ENCODE measurements at regions not wholly inside any gene's neighbourhood (a gene's known extent, or its start where the extent isn't known, plus 50 kb on each side); places are given as distances from the start of the nearest gene placed in this dataset.

DNA sequence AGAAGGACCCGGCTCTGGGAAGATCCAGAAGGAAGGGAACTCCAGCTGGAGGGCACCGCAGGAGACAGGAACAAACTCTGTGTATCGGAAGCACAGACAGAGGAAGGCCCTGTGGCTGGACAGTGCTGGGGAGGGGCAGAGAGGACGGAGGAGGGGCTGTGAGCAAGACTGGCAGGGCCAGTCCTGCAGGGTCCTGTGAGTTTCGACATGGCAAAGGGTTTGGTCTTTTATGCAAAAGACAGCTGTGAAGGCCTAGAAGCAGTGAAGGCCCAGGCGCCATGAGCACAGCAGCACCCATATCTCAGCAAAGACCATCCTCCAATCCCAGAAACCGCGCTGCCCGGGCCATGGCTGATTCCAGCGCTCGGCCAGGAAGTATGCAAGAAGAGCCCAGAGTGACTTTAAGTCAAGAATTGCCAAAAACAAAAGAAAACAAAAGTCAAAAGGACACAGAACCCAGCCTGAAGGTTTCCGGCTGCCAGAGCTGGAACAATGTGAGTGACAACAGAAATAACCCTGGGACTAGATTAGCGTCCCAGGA, 126.5 kb downstream of the NCOR2 start:
- H3K4me3 ChIP-seq (ENCODE audit: low read length): no peak overlapping the region
- no peak for TF ChIP-seq ZNF274 (IDR thresholded peaks at IDR 0.05; ENCODE audit: low read depth, low read length)

GRCh38 chr12:124440031-124440626, 127.3 kb downstream of the NCOR2 start:
- no peak overlapping the region for H3K4me3 ChIP-seq (ENCODE audit: low read length)
- no peak for TF ChIP-seq ZNF274 (IDR thresholded peaks at IDR 0.05; ENCODE audit: low read depth, low read length)

DNA sequence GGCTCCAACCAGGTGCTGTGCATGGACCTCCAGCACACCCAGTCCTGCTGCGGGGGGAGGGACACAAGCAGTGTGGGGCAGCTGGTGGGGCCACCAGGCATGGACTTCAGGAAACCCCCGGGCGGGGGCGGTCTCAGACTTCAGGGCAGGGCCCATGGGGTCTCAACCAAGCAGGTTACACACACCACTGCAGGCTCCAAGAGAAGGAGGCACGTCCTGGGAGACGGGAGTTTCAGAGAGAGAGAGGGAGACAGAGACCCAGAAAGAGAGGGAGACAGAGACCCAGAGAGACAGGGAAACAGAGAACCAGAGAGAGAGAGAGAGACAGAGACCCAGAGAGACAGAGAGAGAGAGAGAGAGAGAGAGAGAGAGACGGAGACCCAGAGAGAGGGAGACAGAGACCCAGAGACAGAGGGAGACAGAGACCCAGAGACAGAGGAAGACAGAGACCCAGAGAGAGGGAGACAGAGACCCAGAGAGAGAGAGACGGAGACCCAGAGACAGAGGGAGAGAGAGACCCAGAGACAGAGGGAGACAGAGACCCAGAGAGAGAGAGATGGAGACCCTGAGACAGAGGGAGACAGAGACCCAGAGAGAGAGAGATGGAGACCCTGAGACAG, 128.9 kb downstream of the NCOR2 start:
- H3K4me3 ChIP-seq (ENCODE audit: low read length): no peak overlapping the region
- TF ChIP-seq ZNF274 (IDR thresholded peaks at IDR 0.05; ENCODE audit: low read depth, low read length): no peak

DNA sequence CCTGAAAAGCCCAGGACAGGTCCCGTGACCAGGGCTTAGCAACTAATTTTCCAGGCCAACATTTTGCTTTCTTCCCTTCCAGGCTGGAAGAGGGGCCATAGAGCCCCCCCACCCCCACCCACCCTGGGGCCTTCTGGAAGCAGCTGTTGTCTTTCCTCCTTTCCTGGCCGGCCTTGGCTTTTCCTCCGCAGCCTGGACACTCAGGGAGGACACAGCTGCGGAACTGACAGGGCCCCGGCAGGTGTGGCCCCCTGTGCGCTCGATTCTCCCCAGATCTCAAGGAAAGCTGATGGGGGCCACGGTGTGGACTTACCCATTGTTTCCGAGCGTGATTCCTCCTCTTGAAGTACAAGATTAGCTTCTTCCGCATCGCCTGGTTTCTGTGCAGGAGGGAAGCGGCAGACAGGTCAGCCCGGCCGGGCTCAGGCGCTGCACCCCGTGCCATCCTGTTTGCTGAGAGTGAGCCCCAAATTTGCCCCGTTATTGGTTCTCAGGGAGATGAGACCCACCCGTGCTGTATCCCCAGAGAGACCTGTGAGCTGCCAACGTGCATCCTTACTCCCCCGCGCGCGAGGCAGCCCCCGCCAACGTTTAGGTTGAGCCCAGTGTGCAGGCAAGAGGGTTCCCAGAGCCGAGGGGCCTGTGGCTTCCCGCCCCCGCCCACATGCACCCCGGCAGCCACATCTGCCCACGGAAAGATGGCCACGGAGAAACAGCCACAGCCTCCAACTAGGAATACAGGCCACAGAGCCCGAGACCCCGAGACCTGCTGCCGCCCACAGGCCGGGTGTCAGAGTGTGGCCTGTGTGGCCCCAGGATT, 129.6 kb downstream of the NCOR2 start:
- TF ChIP-seq ZNF274 (IDR thresholded peaks at IDR 0.05; ENCODE audit: low read depth, low read length): no peak
- H3K4me3 ChIP-seq (ENCODE audit: low read length): no peak overlapping the region

GRCh38 chr12:124437121-124437520, 130.3 kb downstream of the NCOR2 start:
- no peak overlapping the region for H3K4me3 ChIP-seq (ENCODE audit: low read length)

GRCh38 chr12:124436366-124436765, 131.0 kb downstream of the NCOR2 start:
- no peak for TF ChIP-seq ZNF274 (IDR thresholded peaks at IDR 0.05; ENCODE audit: low read depth, low read length)
- H3K4me3 ChIP-seq (ENCODE audit: low read length): no peak overlapping the region

More at GRCh38 chr12:124437121-124437520, 130.3 kb downstream of the NCOR2 start:
- TF ChIP-seq ZNF274 (IDR thresholded peaks at IDR 0.05; ENCODE audit: low read depth, low read length): no peak

- TF ChIP-seq ZNF274 (IDR thresholded peaks at IDR 0.05; ENCODE audit: low read depth, low read length): no peak
- no peak overlapping the region for H3K4me3 ChIP-seq (ENCODE audit: low read length)
Measured at GRCh38 chr12:124435806-124436345, 131.5 kb downstream of the NCOR2 start.

GRCh38 chr12:124434951-124435805, 132.2 kb downstream of the NCOR2 start:
- TF ChIP-seq ZNF274 (IDR thresholded peaks at IDR 0.05; ENCODE audit: low read depth, low read length): no peak
- H3K4me3 ChIP-seq (ENCODE audit: low read length): no peak overlapping the region

DNA sequence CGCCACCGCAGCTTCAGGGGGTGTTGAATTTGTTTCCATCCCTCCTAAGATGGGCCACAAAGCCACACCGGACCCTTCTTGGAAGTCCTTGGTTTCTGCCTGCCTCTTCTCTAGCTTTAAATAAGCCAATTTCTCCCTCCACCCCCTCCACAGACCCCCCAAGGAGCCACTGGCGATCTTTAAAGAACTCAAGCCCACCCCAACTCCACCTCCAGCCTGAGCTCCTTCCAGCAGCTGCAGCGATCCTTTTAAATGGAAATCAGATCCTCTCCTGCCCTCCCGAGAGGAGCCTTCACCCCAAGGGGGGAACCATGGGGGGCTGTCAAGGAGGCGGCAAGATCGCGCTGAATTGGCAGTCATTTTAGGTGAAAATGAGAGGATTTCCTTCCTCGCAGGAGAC, 133.1 kb downstream of the NCOR2 start:
- no peak for TF ChIP-seq ZNF274 (IDR thresholded peaks at IDR 0.05; ENCODE audit: low read depth, low read length)
- H3K4me3 ChIP-seq (ENCODE audit: low read length): no peak overlapping the region

GRCh38 chr12:124433879-124434278, 133.5 kb downstream of the NCOR2 start:
- H3K4me3 ChIP-seq (ENCODE audit: low read length): no peak overlapping the region
- TF ChIP-seq ZNF274 (IDR thresholded peaks at IDR 0.05; ENCODE audit: low read depth, low read length): no peak

DNA sequence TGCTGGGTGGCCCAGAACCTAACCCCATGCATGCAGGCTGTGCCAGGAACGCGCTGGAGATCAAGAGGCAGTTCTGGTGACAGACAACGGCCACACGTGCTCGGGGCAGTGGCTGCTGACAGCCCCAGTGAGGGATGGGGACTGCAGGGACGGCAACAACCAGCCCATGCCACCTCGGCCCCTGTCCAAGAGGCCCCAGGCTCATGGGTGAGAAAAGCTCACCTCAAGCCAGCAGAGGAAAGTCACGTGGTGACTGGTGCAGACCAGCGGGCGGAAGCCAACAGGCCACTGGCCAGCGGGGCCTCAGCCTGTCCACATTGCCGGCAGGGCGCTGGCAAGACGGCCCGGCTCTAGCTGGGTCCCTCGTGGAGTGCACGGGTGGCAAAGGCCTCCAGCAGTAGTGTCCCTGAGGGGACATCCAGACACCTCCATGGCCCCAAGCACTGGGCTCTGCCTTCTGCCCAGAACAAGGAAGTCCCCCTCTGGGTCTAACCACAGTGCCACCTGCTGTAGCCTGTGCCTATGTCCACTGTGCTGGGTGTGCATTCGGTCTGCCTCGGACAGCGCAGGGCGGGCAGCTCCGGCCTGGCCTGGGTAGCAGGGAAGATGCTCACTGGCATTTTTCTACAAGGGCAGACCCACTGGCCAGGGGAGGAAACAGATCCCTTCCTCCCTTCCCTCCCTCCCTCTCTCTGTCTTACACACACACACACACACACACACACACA, 134.1 kb downstream of the NCOR2 start:
- no peak overlapping the region for H3K4me3 ChIP-seq (ENCODE audit: low read length)
- no peak for TF ChIP-seq ZNF274 (IDR thresholded peaks at IDR 0.05; ENCODE audit: low read depth, low read length)

- H3K4me3 ChIP-seq (ENCODE audit: low read length): no peak overlapping the region
- no peak for TF ChIP-seq ZNF274 (IDR thresholded peaks at IDR 0.05; ENCODE audit: low read depth, low read length)
Measured at GRCh38 chr12:124432376-124432775, 135.0 kb downstream of the NCOR2 start.

DNA sequence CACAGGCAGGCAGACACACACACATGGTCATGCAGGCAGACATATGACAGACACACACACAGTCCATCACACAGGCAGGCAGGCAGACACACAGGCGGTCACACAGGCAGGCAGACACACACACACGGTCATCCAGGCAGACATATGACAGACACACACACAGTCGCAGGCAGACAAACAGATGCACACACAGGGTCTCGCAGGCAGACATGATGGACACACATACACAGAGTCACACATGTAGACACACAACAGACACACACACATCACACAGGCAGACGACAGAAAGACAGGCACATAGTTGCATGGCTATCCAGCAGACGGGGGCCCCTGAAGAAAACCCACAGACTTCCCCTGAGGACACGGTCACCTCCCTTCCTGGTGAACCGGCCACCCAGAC, 135.4 kb downstream of the NCOR2 start:
- TF ChIP-seq ZNF274 (IDR thresholded peaks at IDR 0.05; ENCODE audit: low read depth, low read length): no peak
- H3K4me3 ChIP-seq (ENCODE audit: low read length): no peak overlapping the region

Data from GM08714 (cell line).